H1 (cell line): ENCODE measurements at regions not wholly inside any gene's neighbourhood (a gene's known extent, or its start where the extent isn't known, plus 50 kb on each side); places are given as distances from the start of the nearest gene placed in this dataset.

Experiments used
- CTCF ChIA-PET: fragments of 300-600 bp; sonication (Branson Sonifier 250); formaldehyde crosslinking; loops from one replicate; lab custom pipeline; 2021; ENCODE audit not compliant: partially characterized antibody; lab: Charles Lee
- POLR2A ChIA-PET: fragments of 300-600 bp; sonication (Branson Sonifier 250); formaldehyde crosslinking; loops from one replicate; lab custom pipeline; 2021; ENCODE audit warnings: inconsistent platforms; ENCODE audit not compliant: partially characterized antibody; lab: Charles Lee
- DNase-seq, 2 experiments: peaks; one replicate each; pipeline versions ENCODE4 v3.0.0 to v3.0.0-alpha.2; 2010 to 2022; ENCODE audit warnings: low spot score in 2 of 2, low read depth in 1 of 2, mixed read lengths in 1 of 2
- FAIRE-seq: peaks from 2 replicates; lab custom pipeline; 2011; peaks lifted over from hg19 to GRCh38; lab: Jason Lieb, UNC
- H2AFZ ChIP-seq: 2 replicates; pipeline ENCODE4 v1.8.1; 2012; ENCODE audit warnings: low read length, inconsistent platforms
- H2AK5ac ChIP-seq: 2 replicates; pipeline ENCODE4 v1.6.1; 2013; ENCODE audit warnings: low read depth, low read length
- H2BK120ac ChIP-seq: replicated peaks from 2 replicates; pipeline ENCODE3; 2013; ENCODE audit warnings: low read depth, low read length, inconsistent platforms
- H2BK12ac ChIP-seq: 2 replicates; pipeline ENCODE4 v1.6.1; 2013; ENCODE audit warnings: low read depth, low read length
- H2BK15ac ChIP-seq: 2 replicates; pipeline ENCODE4 v1.6.1; 2013; ENCODE audit warnings: low read length
- H2BK20ac ChIP-seq: 2 replicates; pipeline ENCODE4 v1.6.1; 2013; ENCODE audit warnings: low read length
- H2BK5ac ChIP-seq: 2 replicates; pipeline ENCODE4 v1.6.1; 2013; ENCODE audit warnings: low read depth, low read length
- H3K14ac ChIP-seq: 2 replicates; pipeline ENCODE4 v1.6.1; 2013; ENCODE audit warnings: inconsistent platforms; ENCODE audit not compliant: insufficient read length
- H3K18ac ChIP-seq: 2 replicates; pipeline ENCODE4 v1.6.1; 2013; ENCODE audit warnings: low read length; ENCODE audit errors: extremely low read depth
- H3K23ac ChIP-seq: 2 replicates; pipeline ENCODE4 v1.6.1; 2013; ENCODE audit warnings: inconsistent platforms; ENCODE audit not compliant: insufficient read length
- H3K23me2 ChIP-seq: 2 replicates; pipeline ENCODE4 v1.6.1; 2013; ENCODE audit warnings: low read depth, low read length
- H3K27ac ChIP-seq: 2 replicates; pipeline ENCODE4 v1.6.1; 2011; ENCODE audit warnings: low read depth, low read length, inconsistent platforms
- H3K27me3 ChIP-seq, 4 experiments: replicated peaks in 1 of 4; 1 replicate in 1 of 4; 2 replicates in 3 of 4; pipeline versions ENCODE4 v1.6.1 to v1.8.1; 2011 to 2013; ENCODE audit warnings: low read length in 3 of 4, mild to moderate bottlenecking in 3 of 4, inconsistent platforms in 2 of 4, mixed read lengths in 2 of 4, moderate library complexity in 1 of 4; ENCODE audit not compliant: control insufficient read depth in 3 of 4, insufficient read depth in 3 of 4; ENCODE audit errors: extremely low read depth in 1 of 4
- H3K36me3 ChIP-seq, 4 experiments: 2 replicates each; pipeline versions ENCODE4 v1.6.1 to v1.8.1; 2011 to 2013; ENCODE audit warnings: mild to moderate bottlenecking in 4 of 4, low read length in 3 of 4, moderate library complexity in 2 of 4, control low read depth in 1 of 4, inconsistent platforms in 1 of 4; ENCODE audit not compliant: insufficient read depth in 4 of 4, control insufficient read depth in 2 of 4
- H3K4ac ChIP-seq: replicated peaks from 2 replicates; pipeline ENCODE3; 2013; ENCODE audit warnings: low read length, low read depth, mixed read lengths, inconsistent platforms; ENCODE audit not compliant: insufficient read length
- H3K4me1 ChIP-seq, 4 experiments: replicated peaks in 1 of 4; 1 replicate in 1 of 4; 2 replicates in 3 of 4; pipeline versions ENCODE4 v1.6.1 to v1.8.1; 2011 to 2013; ENCODE audit warnings: low read length in 3 of 4, inconsistent platforms in 2 of 4, mixed read lengths in 1 of 4; ENCODE audit not compliant: insufficient read depth in 4 of 4, control insufficient read depth in 3 of 4
- H3K4me2 ChIP-seq, 2 experiments: 2 replicates each; pipeline versions ENCODE4 v1.6.1 to v1.8.1; 2011 to 2013; ENCODE audit warnings: low read depth in 2 of 2, low read length in 2 of 2, control low read depth in 1 of 2, inconsistent platforms in 1 of 2, mild to moderate bottlenecking in 1 of 2; ENCODE audit not compliant: insufficient read depth in 1 of 2
- H3K4me3 ChIP-seq, 4 experiments: fragments of 200-600, 300-600 bp in 1 of 4; sonication (generic), shearing (Covaris generic), sonication (Bioruptor Twin) in 1 of 4; 2 replicates each; pipeline versions ENCODE4 v1.5.1 to v1.8.1; 2011 to 2016; ENCODE audit warnings: low read length in 4 of 4, low read depth in 3 of 4, control low read depth in 2 of 4, inconsistent platforms in 2 of 4, mild to moderate bottlenecking in 2 of 4, mixed read lengths in 1 of 4, moderate library complexity in 1 of 4; ENCODE audit not compliant: insufficient read depth in 2 of 4; ENCODE audit errors: extremely low read depth in 1 of 4
- H3K56ac ChIP-seq: replicated peaks from 2 replicates; pipeline ENCODE3; 2013; ENCODE audit warnings: low read depth, mild to moderate bottlenecking, mixed read lengths, low read length, inconsistent platforms; ENCODE audit not compliant: insufficient read length
- H3K79me1 ChIP-seq: 2 replicates; pipeline ENCODE4 v1.6.1; 2013; ENCODE audit warnings: low read depth, low read length, control low read depth
- H3K79me2 ChIP-seq, 2 experiments: 2 replicates each; pipeline versions ENCODE4 v1.6.1 to v1.8.1; 2012 to 2013; ENCODE audit warnings: low read length in 2 of 2, mild to moderate bottlenecking in 2 of 2, inconsistent platforms in 1 of 2; ENCODE audit not compliant: insufficient read depth in 2 of 2, control insufficient read depth in 1 of 2
- H3K9ac ChIP-seq, 4 experiments: replicated peaks in 1 of 4; 1 replicate in 1 of 4; 2 replicates in 3 of 4; pipeline versions ENCODE4 v1.6.1 to v1.8.1; 2011 to 2013; ENCODE audit warnings: low read depth in 3 of 4, low read length in 3 of 4, control low read depth in 2 of 4, mild to moderate bottlenecking in 2 of 4, moderate library complexity in 2 of 4, inconsistent platforms in 1 of 4; ENCODE audit errors: extremely low read depth in 1 of 4
- H3K9me3 ChIP-seq, 2 experiments: 2 replicates each; pipeline versions ENCODE4 v1.6.1 to v1.8.1; 2012 to 2013; ENCODE audit warnings: mild to moderate bottlenecking in 2 of 2, moderate library complexity in 2 of 2, control low read depth in 1 of 2, inconsistent platforms in 1 of 2, low read depth in 1 of 2, low read length in 1 of 2, mixed read lengths in 1 of 2; ENCODE audit not compliant: insufficient read depth in 2 of 2
- H4K20me1 ChIP-seq, 2 experiments: replicated peaks in 1 of 2; 2 replicates each; pipeline versions ENCODE3 to v1.8.1; 2011 to 2013; ENCODE audit warnings: inconsistent platforms in 2 of 2, low read length in 2 of 2, mild to moderate bottlenecking in 1 of 2; ENCODE audit not compliant: insufficient read depth in 2 of 2, control insufficient read depth in 1 of 2
- H4K5ac ChIP-seq: 2 replicates; pipeline ENCODE4 v1.6.1; 2013; ENCODE audit warnings: low read length, low read depth, mixed read lengths, inconsistent platforms; ENCODE audit not compliant: insufficient read length
- H4K8ac ChIP-seq: 2 replicates; pipeline ENCODE4 v1.8.0; 2013; ENCODE audit warnings: mild to moderate bottlenecking, moderate library complexity, low read length, inconsistent platforms; ENCODE audit not compliant: insufficient read depth; ENCODE audit errors: extremely low read depth
- H4K91ac ChIP-seq: replicated peaks from 2 replicates; pipeline ENCODE3; 2013; ENCODE audit warnings: low read length, mixed read lengths, inconsistent platforms; ENCODE audit not compliant: insufficient read length
- ATF3 ChIP-seq: IDR thresholded peaks from 2 replicates; pipeline ENCODE4 v1.6.1; 2011; ENCODE audit warnings: low read depth, mild to moderate bottlenecking, low read length; ENCODE audit not compliant: insufficient read depth
- BCL11A ChIP-seq, 2 experiments: IDR thresholded peaks; one replicate each; pipeline ENCODE4 v1.6.1; 2011; ENCODE audit warnings: low read depth in 2 of 2, low read length in 2 of 2, mild to moderate bottlenecking in 2 of 2
- CEBPB ChIP-seq: IDR thresholded peaks from 2 replicates; pipeline ENCODE4 v1.6.1; 2012; ENCODE audit warnings: low read depth, low read length
- CREB1 ChIP-seq: IDR thresholded peaks from 2 replicates; pipeline ENCODE4 v1.6.1; 2012; ENCODE audit warnings: inconsistent platforms
- CTBP2 ChIP-seq: IDR thresholded peaks from 2 replicates; pipeline ENCODE4 v1.7.0; 2011; ENCODE audit warnings: borderline replicate concordance, mild to moderate bottlenecking, moderate library complexity, mixed read lengths, low read length; ENCODE audit not compliant: insufficient read depth, insufficient read length
- MAX ChIP-seq: IDR thresholded peaks from 2 replicates; pipeline ENCODE4 v1.6.1; 2012; ENCODE audit warnings: inconsistent platforms
- SIRT6 ChIP-seq: IDR thresholded peaks from one replicate; pipeline ENCODE4 v1.7.1; 2012; ENCODE audit warnings: low read length, inconsistent platforms
- WGBS, 2 experiments: shearing (Covaris generic) in 1 of 2; methylation state at CpG; one replicate each; pipeline versions ENCODE4 v1.1.6 to v1.1.7; 2013 to 2015; ENCODE audit warnings: low lambda C conversion rate in 2 of 2, mixed read lengths in 2 of 2, inconsistent platforms in 1 of 2, low coverage in 1 of 2, missing lambda C conversion rate in 1 of 2; ENCODE audit not compliant: insufficient replicate concordance in 2 of 2, insufficient coverage in 1 of 2, insufficient read length in 1 of 2; ENCODE audit errors: extremely low coverage in 1 of 2, missing lambda C conversion rate in 1 of 2; 5-methylcytosine and 5-hydroxymethylcytosine counted together

DNA sequence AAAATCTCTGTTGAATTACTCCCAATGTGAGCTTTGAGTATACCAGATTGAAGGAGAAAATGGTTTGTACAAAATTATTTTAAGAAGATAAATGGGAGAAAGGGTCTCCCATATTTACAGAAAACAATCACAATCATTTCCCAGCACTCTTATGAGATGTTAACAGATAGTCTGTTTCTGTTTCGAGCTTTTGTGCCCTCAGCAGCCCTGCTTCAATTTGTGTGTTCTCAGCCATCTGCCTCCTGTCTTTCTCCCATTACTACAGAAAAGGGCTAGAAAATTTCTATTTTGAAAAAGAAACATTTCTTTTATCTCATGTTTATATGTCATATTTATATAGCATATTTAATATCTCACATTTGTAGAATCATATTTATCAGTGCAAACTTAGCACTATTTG, 498.4 kb downstream of the TTLL7 start:
- POLR2A ChIA-PET = no interaction called here
- WGBS, 2 experiments = 89% methylated on average over 1 of the region's 1 CpG; no CpG with 5 or more reads in 1 of the 2 experiments
- Histone ChIP-seq H3K79me1 (no peaks in the 10 kb centered on the region), H2AFZ (no peak overlapping the region), H3K23ac (no peak overlapping the region), H3K27me3 (no peaks in the 10 kb centered on the region), H3K4me1 (no peaks in the 10 kb centered on the region), H3K9ac (no peak overlapping the region), H2BK5ac (no peak overlapping the region), H4K8ac (no peak overlapping the region), H2BK15ac (no peak overlapping the region), H3K18ac (no peak overlapping the region), H3K4ac (no peak overlapping the region), H3K79me2 (no peaks in the 10 kb centered on the region), H3K27ac (no peak overlapping the region), H2BK20ac (no peak overlapping the region), H3K9me3 (no peaks in the 10 kb centered on the region), H2AK5ac (no peak overlapping the region), H3K56ac (no peak overlapping the region), H4K91ac (no peak overlapping the region), H3K4me2 (no peak overlapping the region), H2BK12ac (no peak overlapping the region), H4K20me1 (no peaks in the 10 kb centered on the region), H3K23me2 (no peaks in the 10 kb centered on the region; the same call in 1 of the 2 replicates), H3K4me3 (no peak overlapping the region), H3K14ac (no peak overlapping the region), H4K5ac (no peak overlapping the region), H3K36me3 (no peaks in the 10 kb centered on the region), H2BK120ac (no peak overlapping the region)
- DNase-seq = no peak
- no peak for FAIRE-seq
- TF ChIP-seq BCL11A (IDR thresholded peaks at IDR 0.05; ENCODE audit: low read depth in 2 of 2, low read length in 2 of 2) (no peak), CTBP2 (no peak), SIRT6 (no peak), CREB1 (no peak), ATF3 (no peak), MAX (no peak), CEBPB (no peak)
- CTCF ChIA-PET = no interaction called here
